Heart left ventricle (tissue), 13 donors: ENCODE measurements at regions not wholly inside any gene's neighbourhood (a gene's known extent, or its start where the extent isn't known, plus 50 kb on each side); places are given as distances from the start of the nearest gene placed in this dataset.

Experiments used
- POLR2A ChIP-seq, 2 donors: fragments of 450-650 bp; IDR thresholded peaks; one replicate each; pipeline ENCODE4 v1.6.1; 2017; ENCODE audit warnings: antibody characterized with exemption in 2 of 2, mild to moderate bottlenecking in 2 of 2, moderate library complexity in 2 of 2
- TF ChIP-seq, protein P1 (sequence below), 12 donors: fragments of 200-600 bp; sonication (generic) in 4 of 12; IDR thresholded peaks; one replicate each; pipeline versions ENCODE4 v1.5.0 to v1.8.0; 2018 to 2022; ENCODE audit warnings: antibody characterized with exemption in 12 of 12, mild to moderate bottlenecking in 5 of 12
- donor health status: ischemic (EF 13 %, LVEDD 7.1; RV severe dilation, severe dysfunction).
- donor health status: DM: no; HTN: yes; CAD: no.
- donor health status: DM: no; HTN: no; CAD: no.
- donor health status: ischemic (EF 25% LVEDD 6.9; RV normal size, moderate dysfunction).
- donor health status: ischemic (EF 25% LVEDD 5.7; RV mildly dilated, moderate dysfunction).
- donor health status: ischemic (EF 35%, LVEDD 5.7; RV mildly dilated, moderate dysfunction).
- donor health status: nonischemic (EF 11% LVEDD 7.7; RV severe dilation, severe dysfunction).
- donor health status: DM: yes; HTN: yes; CAD: no.
- donor health status: PGD.
- donor health status: ischemic (EF 29% LVEDD 5.4; RV normal size, mild dysfunction).
- donor health status: nonischemic (EF 23%, LVEDD 6.1; RV moderate dilation, normal function).

DNA sequence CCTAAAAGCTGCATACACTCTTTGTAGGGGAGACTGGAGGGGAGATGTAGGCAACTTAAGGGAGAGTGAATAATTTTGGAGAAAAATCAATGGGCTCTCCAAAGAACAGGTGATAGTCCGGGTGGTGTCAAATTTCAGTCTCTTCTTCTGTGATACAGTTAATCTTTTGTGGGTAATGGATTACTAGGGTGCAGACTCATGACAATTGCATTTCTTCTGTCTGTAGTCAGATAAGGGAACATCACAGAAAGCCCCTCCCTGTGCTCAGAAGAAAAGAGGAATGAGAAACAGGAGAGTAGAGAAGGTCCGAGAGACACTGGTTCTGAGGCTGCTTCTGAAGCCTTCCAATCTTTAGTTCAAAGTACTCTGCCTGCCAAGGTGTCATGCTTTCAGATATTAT lies 1140.7 kb upstream of the LRRN3 start:
- TF ChIP-seq, protein P1, sequence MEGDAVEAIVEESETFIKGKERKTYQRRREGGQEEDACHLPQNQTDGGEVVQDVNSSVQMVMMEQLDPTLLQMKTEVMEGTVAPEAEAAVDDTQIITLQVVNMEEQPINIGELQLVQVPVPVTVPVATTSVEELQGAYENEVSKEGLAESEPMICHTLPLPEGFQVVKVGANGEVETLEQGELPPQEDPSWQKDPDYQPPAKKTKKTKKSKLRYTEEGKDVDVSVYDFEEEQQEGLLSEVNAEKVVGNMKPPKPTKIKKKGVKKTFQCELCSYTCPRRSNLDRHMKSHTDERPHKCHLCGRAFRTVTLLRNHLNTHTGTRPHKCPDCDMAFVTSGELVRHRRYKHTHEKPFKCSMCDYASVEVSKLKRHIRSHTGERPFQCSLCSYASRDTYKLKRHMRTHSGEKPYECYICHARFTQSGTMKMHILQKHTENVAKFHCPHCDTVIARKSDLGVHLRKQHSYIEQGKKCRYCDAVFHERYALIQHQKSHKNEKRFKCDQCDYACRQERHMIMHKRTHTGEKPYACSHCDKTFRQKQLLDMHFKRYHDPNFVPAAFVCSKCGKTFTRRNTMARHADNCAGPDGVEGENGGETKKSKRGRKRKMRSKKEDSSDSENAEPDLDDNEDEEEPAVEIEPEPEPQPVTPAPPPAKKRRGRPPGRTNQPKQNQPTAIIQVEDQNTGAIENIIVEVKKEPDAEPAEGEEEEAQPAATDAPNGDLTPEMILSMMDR (IDR thresholded peaks at IDR 0.05), result no peak
- no peak for TF ChIP-seq POLR2A (IDR thresholded peaks at IDR 0.05)
